ENCODE measurements at regions not wholly inside any gene's neighbourhood (a gene's known extent, or its start where the extent isn't known, plus 50 kb on each side); places are given as distances from the start of the nearest gene placed in this dataset.

DNA sequence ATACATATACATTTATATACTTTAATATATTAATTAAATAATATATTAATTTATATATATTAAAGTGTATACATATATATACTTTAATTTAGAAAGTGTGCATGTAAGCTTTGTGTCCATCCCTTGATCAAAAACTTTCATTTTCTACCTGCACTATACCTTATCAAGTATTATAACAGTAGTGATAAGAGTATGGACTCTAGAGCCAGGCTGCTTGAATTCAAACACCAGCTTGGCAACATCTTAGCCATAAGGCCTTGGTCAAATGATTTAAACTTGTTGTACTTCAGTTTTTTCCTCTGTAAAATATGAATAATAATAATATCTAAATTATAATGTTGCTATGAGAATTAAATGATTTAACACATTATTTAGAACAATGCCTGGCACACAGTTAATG, 327.6 kb upstream of the NECTIN3 start:
- DNase-seq (ENCODE audit: low read depth), result no peak

DNA sequence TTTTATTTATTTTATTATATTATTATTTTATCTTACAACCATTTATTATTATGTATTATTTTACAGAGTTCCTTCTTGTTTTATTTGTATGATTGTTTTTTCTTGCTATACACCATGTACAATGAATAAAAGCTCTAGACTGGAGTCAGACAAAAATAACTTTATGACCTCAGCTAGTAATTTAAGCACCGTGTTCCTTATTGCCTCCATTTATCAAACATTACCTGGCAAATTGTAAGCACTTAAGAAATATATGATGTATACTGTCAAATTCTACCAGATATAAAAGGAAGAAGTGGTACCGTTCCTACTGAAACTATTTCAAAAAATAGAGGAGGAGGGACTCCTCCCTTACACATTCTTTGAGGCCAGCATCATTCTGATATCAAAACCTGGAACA, 326.9 kb upstream of the NECTIN3 start:
- no peak for DNase-seq (ENCODE audit: low read depth)

DNA sequence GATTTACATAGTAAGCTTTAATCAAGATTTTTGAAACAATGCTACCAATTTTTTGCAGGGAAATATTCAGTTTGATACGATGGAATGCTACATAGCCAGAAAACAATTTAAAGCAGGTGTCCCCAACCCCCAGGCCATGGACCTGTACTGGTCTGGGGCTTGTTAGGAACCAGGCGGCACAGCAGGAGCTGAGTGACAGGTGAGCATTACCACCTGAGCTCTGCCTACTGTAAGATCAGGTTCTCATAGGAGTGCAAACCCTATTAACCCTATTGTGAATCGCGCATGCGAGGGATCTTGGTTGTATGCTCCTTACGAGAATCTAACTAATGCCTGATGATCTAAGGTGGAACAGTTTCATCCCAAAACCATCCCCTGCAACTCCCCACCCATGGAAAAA, 322.6 kb upstream of the NECTIN3 start:
- no peak for DNase-seq (ENCODE audit: low read depth)

DNA sequence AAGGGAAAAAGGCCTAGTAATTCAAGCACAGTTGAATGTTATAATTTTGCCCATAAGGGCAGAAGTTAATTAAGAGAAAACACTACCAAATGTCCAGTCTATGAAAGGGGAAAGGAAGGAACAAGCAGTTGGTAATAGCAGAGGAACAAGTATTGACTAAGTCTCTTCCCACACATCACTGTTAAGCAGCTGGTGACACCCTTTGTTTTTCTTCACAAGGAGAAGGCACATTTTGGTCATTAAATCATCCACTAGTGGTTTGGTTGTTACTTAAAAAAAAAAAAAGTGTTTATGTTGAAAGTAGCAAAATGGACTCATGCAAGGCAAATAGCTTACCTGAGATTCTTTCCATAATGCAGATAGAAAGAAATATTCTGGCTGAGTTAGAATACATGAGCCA, 321.4 kb upstream of the NECTIN3 start:
- no peak for DNase-seq (ENCODE audit: low read depth)

DNA sequence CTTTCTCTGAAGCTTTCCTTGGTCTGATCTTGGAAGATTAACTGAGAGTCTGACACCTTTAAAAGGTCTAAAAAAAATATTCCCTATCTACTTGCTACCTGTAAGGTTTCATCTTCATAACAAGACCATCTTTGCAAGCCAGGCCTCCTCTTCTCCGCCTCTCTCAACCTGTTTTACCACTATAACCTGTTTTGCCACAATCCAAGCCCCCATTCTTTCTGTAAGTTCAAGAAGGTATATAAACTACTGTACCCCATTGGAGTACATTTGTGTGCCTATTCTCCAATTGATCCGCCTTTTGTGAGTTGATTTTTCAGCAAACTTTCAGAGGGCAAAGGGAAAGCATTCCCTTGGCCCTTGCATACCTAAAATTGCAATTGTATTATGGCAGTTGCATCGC, 319.3 kb upstream of the NECTIN3 start:
- DNase-seq (ENCODE audit: low read depth), result no peak

DNA sequence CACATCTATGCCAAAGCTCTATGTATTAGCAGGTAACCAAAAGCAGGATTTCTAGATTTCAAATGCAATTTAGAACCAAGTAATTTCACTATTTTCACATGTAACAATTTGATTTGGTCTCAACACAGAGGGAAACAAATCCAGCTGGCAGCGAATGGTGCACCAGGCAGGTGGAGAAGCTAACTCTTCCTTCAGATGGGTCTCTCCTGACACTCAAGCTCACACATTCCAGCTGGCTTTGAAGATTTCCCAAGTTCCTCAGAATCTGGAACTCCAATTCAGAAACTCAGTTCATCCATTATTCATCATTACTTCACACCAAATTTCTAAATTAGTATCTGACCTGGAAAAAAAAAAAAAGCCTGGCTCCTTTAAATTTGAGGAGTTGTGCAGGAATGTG, 318.1 kb upstream of the NECTIN3 start:
- DNase-seq (ENCODE audit: low read depth), result no peak

DNA sequence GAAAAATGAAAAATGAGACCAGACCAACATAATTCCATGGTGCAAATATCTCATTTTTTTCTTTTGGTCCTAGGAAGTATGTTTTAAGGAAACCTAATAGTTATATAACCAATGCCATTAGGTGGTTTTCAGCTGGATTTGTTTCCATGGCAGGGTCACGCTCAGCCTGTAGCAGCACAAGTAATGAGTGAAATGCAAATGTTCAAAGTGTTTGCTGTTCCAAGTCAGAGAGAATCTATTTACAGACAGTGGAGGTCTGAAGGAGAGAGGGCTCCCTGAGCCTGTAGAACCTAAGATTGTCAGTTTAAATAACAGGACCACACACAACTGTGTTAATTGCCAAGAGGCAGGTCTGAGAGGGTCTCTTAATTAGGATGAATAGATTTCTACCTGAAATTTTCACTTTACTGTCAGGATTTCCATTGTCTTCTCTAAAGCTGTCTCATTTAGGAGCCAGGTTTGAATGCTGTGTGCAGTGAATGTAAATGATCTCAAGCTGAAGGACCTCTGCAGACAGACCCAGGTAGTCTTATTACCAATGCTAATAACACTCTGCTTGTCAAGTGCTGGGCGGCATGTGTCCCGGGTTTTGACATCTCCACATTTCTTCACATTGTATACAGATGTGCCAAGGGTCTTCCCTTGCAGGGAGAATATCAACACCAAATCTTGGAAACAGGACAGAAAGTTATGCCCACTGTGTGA, 317.3 kb upstream of the NECTIN3 start:
- DNase-seq (ENCODE audit: low read depth), result no peak

DNA sequence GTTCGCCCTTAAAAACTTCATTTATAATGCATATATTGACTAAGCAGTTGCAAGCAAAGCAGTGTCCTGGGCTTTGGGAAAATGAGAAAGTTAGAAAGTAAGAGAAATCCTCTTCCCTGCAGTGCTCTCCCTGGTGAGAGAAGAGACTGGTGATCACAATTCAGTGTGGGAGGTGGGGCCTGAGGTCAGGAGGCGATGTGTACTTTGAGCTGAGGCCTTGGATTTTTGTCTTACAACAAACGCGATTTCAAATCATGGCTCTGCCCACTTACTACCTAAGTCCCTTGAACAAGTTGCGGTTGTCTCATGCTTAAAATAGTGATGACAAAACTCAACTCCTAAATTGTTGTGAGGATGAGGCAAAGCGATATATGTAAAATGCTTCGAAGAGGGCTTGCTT, 316.3 kb upstream of the NECTIN3 start:
- DNase-seq (ENCODE audit: low read depth), result no peak

DNA sequence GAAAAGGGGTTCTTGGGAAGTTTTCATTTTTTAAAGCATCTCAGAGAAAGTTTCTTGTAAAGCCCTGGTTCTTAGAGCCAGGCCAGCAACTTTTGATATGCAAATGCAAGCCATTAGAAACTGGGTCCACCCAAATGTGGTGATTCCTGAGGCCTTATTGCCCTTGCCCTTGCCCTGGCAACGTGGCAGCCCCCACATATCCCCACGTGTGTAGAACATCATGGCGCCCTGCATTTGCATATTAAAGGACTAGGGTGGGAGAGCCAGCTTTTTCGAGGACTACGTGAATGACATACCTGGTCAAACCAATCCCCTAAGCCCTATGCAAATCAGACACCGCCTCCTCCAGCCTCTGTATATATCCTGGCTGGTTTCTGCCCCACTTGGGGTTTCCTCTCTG, 314.9 kb upstream of the NECTIN3 start:
- DNase-seq (ENCODE audit: low read depth), result no peak

DNA sequence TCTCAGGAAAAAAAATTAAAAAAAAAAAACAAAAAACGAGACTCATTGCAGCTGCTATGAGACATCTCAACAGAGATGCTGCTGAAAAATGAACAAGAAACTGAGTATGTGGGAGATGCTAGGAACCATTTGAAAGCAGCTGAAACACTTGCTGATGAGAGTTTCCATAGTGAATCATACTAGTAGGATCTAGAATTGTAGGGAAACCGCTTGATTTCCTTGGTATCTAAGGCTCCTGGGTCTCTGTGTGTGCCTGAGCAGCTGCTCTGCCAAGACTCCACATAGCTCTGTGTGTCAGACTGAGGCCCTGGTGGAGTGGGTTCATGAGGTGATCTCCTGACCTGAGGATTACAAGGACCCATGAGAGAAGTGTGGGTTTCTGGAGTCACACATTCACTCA, 313.4 kb upstream of the NECTIN3 start:
- DNase-seq (ENCODE audit: low read depth), result no peak

DNA sequence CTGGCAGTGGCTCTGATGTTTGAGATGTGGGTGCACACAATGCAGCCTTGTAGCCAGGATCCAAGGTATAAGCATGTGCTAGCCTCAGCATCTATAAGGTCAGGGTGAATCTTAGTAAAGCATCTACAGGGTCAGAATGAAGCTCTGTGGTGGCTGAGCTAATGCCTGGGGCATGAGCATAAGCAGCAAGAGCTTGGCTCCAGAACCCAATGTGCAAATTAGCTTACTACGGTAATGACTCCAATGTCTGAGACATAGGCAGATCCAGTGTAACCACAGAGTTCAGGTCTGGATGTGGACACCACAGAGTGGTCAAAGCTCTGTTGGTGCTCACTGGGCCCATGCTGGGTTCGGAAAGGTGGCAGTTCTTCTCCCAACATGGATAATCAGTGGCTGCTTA, 304.5 kb upstream of the NECTIN3 start:
- no peak for DNase-seq (ENCODE audit: low read depth)

DNA sequence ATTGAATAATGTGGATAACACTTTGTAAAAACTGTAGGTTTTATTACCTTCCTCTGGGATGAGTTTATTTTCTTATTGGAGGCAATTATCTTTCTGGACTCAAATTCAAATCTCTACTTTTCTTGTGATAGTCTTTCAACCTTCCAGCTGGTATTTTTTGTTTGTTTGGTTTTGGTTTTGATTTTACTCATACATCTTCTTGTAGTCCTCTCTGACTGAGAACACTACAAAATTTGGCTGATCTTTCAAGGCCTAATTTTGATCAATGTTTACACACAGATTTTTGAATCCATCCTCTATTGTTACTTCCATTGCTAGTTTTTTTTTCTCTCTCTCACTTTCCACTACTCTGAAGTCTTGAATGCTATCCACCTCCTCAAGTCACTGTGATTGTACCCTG, 303.8 kb upstream of the NECTIN3 start:
- DNase-seq (ENCODE audit: low read depth), result no peak

DNA sequence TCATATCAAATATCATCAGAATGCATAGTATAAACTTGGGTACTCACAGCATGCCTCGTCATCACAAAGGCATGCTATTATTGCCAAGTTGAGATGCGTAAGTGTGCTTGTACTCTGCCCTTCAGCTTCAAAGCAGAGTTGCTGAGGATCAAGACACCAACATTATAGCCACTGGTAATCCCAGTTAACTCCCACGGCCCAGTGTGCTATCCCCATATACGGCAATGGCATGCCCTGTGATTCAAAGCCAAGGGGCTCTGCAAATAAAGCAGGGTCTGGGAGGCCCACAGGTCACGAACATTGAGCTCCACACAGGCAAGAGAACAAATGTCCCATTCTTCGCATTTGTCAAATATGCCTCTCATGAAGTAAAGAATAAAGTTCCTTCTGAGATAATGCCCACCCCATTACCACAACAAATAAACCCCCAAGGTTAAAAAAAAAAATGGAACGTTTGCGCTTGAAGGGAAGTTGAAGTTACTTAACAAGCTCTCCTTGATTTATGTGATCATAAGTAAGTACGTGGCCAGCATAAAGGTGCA, 298.1 kb upstream of the NECTIN3 start:
- DNase-seq (ENCODE audit: low read depth), result peak; percentile 81

DNA sequence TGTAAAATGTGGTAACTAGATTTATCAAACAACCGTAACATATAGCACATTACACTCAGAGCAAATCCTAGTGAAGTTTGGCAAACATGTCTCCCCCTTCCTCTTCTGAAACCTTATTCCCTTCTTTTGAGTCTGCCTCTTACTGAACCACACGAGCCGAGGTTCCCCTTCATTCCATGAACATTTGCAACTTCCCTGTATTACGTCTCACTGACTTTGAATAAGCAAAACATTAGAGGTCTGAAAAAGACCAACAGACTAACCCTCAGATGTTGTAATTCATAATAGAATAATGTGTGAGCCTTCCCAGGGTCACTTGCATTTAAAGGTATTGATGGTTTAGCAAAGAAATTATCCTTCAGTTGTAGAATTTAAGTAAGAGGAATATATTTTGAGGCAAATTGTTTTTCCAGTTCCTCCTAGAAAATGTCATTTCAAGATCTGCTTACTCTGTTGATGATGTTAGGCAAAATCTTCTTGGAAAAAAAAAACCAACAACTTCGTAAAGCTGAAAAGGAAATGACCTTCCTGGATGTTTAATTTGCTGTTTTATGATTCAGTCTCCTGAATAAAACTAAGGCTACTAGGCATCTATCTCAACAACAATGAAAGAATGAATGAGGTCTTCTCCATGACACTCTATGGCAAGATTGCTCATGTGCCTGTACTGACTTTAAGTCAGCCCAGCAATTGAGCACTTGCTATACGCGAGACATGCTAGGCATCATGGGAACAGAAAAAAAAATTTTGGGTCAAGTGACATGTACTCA, 296.9 kb upstream of the NECTIN3 start:
- DNase-seq (ENCODE audit: low read depth), result no peak

DNA sequence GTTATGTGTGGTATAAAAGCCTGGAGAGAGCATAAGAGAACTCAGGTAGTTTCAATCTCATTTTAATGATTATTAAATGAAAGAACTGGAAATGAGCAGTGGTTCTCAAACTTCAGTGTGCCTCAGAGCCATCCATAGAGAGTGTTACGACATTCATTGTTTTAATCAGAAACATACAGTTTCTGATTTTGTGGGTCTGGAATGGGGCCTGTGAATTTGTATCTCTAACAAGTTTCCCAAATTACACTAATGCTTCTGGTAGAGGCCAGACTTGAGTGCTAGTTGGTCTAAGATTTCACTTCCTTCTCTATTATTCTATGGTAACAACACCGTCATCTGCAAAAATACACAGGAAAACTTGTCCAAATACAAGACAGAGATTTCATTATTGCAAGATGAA, 292.0 kb upstream of the NECTIN3 start:
- DNase-seq (ENCODE audit: low read depth), result no peak

DNA sequence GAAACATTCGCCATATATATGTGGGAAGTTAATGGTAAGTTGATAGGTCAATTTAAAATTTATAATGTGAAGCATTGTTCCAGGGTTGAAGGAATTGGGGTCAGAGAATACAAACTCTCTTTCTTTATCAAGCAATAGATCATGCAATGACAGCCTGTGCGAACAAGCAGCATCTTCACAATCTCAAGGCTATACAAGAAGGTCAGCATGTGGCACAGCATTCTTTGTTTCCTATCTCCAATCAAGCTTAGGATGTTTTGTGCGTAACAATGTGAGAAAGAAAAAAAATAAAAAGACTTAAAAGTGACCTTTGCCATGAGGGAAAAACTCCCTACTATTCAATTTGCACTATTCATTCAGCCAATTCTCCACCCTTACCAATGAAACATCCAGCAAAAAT, 288.1 kb upstream of the NECTIN3 start:
- no peak for DNase-seq (ENCODE audit: low read depth)

DNA sequence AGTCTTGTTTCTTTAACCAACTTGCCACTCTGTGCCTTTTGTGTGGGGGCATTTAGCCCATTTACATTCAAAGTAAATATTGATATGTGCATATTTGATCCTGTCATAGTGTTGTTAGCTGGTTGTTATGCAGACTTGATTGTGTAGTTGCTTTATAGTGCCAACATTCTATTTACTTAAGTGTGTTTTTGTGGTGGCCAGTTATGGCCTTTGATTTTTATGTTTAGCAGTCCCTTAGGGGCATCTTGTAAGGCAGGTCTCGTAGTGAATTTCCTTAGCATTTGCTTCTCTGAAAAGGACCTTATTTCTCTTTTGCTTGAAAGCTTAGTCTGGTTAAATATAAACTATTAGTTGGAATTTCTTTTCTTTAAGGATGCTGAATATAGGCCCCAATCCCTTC, 282.8 kb upstream of the NECTIN3 start:
- DNase-seq (ENCODE audit: low read depth), result no peak

DNA sequence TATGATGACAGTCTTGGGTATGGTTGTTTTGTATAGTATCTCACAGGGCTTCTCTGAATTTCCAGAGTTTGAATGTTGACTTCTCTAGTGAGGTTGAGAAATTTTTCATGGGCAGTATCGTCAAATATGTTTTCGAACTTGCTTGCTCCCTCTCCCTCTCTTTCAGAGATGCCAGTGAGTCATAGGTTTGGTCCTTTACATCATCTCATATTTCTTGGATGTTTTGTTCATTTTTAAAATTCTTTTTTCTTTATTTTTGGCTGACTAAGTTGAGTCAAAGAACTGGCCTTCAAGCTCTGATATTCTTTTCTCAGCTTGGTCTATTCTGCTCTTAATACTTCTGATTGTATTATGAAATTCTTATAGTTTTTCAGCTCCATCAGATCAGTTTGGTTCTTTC, 282.3 kb upstream of the NECTIN3 start:
- DNase-seq (ENCODE audit: low read depth), result no peak

DNA sequence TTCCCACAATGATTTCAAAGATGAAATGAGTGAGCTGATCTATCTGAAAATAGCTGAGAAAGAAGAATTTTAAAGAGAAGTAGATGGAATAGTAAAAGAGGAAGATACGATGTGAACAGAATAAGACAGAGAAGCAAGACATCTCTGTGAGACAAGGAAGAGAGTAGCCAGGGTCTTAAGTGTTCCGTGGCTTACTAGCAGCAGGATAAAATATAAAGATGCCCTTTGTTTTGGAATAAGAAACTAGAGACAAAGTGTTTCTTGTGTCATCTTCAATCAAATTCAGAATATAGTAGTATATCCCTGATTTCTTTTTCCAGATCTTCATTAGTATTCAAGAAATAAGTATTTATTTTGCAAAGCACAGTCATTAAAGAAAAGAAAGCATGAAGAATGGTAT, 281.0 kb upstream of the NECTIN3 start:
- DNase-seq (ENCODE audit: low read depth), result peak; percentile 17

DNA sequence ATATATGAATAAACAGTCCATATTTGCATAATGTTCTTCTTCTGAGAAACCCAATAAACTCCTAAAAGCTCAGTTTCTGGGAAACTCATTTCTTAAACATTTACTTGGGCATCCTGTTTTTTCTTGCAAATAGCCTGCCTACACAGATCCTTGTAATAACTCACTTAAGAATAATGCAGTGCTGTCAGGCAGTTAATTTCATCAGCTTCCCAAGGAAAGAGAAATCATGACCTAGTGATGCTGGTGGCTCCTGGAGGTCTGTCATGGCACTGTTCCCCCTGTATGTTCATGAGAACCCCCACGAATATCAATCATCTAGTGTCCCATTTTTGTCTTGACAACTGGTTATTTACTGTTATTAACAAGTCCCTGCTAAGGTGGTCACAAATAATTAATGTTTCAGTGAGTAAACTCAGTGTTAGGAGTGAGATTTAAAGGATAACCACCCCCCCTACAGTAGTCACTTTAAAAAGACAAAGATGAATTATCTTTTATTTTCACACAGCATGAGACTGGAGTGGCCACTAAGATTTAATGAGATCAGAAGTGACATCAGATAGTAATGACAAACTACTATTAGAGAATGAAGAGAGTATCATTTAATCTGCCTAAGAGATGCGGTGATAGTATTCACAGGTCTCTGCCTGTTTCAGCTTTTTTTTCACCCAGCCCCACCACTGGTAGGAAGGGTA, 279.5 kb upstream of the NECTIN3 start:
- no peak for DNase-seq (ENCODE audit: low read depth)

DNA sequence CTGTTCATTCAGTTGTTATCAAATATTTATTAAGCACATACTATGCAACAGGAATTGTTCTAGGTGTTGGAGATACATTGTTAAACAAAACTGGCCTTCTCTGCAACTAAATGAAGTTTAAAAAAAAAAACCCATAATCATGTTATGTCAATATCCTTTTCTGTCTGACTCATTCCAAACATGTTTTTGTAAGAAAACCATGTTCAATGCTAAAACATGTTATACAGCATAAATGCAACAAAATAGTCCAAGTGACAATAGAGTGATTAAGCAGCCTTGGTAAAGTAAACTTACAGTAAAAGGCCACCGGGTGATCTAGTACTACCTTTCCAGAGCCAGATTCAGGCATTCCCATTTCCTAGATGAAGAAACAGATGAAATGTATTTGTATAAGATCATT, 278.0 kb upstream of the NECTIN3 start:
- no peak for DNase-seq (ENCODE audit: low read depth)

DNA sequence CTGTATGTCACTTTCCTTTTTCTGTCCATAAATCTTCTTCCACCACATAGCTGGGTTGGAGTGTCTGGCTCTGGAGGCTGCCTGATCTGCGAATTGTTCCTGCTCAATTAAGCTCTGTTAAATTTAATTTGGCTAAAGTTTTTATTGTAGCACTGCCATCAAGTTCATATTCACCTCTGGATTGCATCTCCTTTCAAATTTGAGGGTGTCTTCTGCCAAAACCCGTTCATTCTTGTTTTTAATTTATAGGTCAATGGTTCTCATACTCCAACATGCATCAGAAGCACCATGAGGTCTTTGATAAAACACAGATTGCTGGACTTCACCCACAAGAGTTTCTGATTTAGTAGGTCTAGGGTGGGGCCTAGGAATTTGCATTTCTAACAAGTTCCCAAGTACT, 276.5 kb upstream of the NECTIN3 start:
- DNase-seq (ENCODE audit: low read depth), result no peak

DNA sequence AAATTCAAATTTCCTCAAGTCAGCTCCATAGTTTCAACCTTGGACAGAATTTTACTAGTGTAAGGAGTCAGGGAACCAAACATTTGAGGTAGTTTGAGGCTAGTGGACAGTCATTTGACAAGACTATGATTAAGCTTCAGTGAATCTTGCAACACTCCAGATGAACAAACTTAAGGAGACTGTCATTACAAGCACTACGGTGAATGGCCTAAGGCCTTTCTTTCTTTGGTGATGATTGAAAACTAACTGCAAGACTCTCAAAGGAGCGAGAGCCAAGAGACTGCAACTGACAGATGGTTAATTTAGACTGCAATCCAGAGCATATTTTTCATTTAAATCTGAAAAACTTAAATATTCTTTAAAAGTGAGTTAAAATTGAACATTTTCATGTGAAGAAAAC, 272.3 kb upstream of the NECTIN3 start:
- DNase-seq (ENCODE audit: low read depth), result peak; percentile 89

All from RPMI7951 (cell line).